ENCODE measurements at regions not wholly inside any gene's neighbourhood (a gene's known extent, or its start where the extent isn't known, plus 50 kb on each side); places are given as distances from the start of the nearest gene placed in this dataset.

DNA sequence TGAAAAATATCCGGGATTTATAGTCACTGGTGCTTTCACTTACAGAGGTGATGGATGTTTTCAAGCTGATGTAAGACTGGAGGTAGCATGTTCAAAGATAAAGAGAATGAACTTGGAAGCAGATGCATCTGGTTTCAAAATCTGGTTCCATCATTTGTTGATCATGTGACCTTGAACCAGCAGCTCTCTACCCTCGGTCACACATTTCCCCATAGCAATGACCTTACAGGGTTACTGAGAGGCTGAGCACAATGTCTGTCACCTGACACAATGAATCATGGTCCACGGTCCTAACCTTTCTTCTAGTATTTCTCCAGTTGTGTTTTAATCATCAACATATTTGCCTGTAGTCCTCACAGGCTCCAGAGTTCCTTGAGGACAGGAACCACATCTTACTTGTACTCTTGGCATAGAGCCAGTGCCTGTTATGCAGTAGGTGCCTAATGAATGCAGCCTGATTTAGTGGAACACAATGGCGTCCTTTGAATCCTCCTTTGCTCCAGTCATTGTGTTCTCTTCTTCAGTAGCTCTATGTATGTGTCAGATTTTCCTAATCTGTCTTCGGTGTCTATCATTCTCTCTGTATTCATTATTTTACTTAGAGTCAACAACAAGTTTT is 667.3 kb downstream of the PTPRU start:
- H3K36me3 Mint-ChIP-seq (ENCODE audit: insufficient read depth, unreplicated experiment) = no peaks in the 10 kb centered on the region
- no peak overlapping the region for H3K4me3 Mint-ChIP-seq (ENCODE audit: unreplicated experiment)
- POLR2A ChIA-PET = no interaction called here
- intact Hi-C loops (cut with micrococcal nuclease; ENCODE audit: unreplicated experiment) = no loop called here
- CTCF ChIA-PET = no interaction called here
- H3K4me3 ChIP-seq (ENCODE audit: low read depth, low read length) = no peak overlapping the region
- H3K4me1 ChIP-seq = no peaks in the 10 kb centered on the region
- no peak overlapping the region for H3K27ac Mint-ChIP-seq (ENCODE audit: unreplicated experiment)
- H3K4me1 Mint-ChIP-seq (ENCODE audit: low read depth, unreplicated experiment) = no peaks in the 10 kb centered on the region
- no TSS peak for BruUV-seq (replicated peaks)
- TF ChIP-seq, protein P1, sequence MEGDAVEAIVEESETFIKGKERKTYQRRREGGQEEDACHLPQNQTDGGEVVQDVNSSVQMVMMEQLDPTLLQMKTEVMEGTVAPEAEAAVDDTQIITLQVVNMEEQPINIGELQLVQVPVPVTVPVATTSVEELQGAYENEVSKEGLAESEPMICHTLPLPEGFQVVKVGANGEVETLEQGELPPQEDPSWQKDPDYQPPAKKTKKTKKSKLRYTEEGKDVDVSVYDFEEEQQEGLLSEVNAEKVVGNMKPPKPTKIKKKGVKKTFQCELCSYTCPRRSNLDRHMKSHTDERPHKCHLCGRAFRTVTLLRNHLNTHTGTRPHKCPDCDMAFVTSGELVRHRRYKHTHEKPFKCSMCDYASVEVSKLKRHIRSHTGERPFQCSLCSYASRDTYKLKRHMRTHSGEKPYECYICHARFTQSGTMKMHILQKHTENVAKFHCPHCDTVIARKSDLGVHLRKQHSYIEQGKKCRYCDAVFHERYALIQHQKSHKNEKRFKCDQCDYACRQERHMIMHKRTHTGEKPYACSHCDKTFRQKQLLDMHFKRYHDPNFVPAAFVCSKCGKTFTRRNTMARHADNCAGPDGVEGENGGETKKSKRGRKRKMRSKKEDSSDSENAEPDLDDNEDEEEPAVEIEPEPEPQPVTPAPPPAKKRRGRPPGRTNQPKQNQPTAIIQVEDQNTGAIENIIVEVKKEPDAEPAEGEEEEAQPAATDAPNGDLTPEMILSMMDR (IDR thresholded peaks at IDR 0.05; ENCODE audit: insufficient read depth in 1 of 2, low read depth in 1 of 2, low read length in 1 of 2, severe bottlenecking in 1 of 2, unreplicated experiment in 1 of 2) = no peak
- H3K27me3 ChIP-seq (replicated peaks; ENCODE audit: control insufficient read depth, insufficient read depth, low read length) = no peaks in the 10 kb centered on the region
- no peak for DNase-seq
- H3K27me3 Mint-ChIP-seq (ENCODE audit: insufficient read depth, unreplicated experiment) = peaks cover 20% of the 10 kb centered on the region
- H3K36me3 ChIP-seq (ENCODE audit: control insufficient read depth, insufficient read depth, low read length) = no peaks in the 10 kb centered on the region
- H3K9me3 ChIP-seq = no peaks in the 10 kb centered on the region
- H3K9me3 Mint-ChIP-seq (ENCODE audit: unreplicated experiment) = no peaks in the 10 kb centered on the region

DNA sequence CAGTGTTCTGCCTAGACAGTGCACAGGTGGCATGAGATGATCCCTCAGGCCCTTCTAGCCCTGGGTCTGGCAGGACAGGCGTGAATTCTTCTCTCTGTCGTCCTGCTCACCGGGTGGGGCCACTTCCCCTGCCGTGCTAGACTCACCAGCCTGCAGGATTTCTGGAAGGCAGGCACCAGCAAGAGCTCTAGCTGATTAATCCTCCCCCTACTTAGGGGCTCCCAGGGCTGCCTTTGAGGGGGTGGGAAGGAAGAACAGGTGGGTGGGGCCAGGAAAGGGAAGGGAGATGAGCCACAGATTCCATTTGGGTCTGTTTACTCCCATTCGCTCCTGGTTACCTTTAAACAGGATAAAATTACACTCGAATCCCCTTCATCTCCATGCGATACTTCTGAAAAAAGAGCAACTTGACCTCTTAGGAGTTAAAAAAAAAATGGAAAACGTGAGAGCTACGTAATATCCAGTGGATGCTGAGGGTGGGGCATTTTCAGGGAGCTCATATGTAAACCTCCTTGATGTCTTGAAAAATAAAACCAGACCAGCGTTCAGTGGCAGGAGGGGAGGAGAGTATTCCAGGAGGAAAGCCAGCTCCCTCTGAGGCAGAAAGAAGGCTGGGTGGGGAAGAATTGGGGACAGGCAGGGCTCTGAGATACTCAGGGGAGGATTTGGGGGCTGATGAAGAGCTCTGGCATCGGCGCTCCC is 665.5 kb downstream of the PTPRU start:
- Histone ChIP-seq H3K4me3 (ENCODE audit: low read depth, low read length) (no peak overlapping the region), H3K27me3 (replicated peaks; ENCODE audit: control insufficient read depth, insufficient read depth, low read length) (no peaks in the 10 kb centered on the region), H3K9me3 (no peaks in the 10 kb centered on the region), H3K36me3 (ENCODE audit: control insufficient read depth, insufficient read depth, low read length) (no peaks in the 10 kb centered on the region), H3K4me1 (no peaks in the 10 kb centered on the region)
- POLR2A ChIA-PET = no interaction called here
- Mint-ChIP-seq H3K27ac (ENCODE audit: unreplicated experiment) (no peak overlapping the region), H3K27me3 (ENCODE audit: insufficient read depth, unreplicated experiment) (peaks cover 20% of the 10 kb centered on the region), H3K36me3 (ENCODE audit: insufficient read depth, unreplicated experiment) (no peaks in the 10 kb centered on the region), H3K9me3 (ENCODE audit: unreplicated experiment) (no peaks in the 10 kb centered on the region), H3K4me1 (ENCODE audit: low read depth, unreplicated experiment) (no peaks in the 10 kb centered on the region), H3K4me3 (ENCODE audit: unreplicated experiment) (no peak overlapping the region)
- intact Hi-C loops (cut with micrococcal nuclease; ENCODE audit: unreplicated experiment) = no loop called here
- CTCF ChIA-PET = no interaction called here
- no peak for DNase-seq
- BruUV-seq (replicated peaks) = no TSS peak
- TF ChIP-seq, protein P1 (IDR thresholded peaks at IDR 0.05; ENCODE audit: insufficient read depth in 1 of 2, low read depth in 1 of 2, low read length in 1 of 2, severe bottlenecking in 1 of 2, unreplicated experiment in 1 of 2) = no peak

DNA sequence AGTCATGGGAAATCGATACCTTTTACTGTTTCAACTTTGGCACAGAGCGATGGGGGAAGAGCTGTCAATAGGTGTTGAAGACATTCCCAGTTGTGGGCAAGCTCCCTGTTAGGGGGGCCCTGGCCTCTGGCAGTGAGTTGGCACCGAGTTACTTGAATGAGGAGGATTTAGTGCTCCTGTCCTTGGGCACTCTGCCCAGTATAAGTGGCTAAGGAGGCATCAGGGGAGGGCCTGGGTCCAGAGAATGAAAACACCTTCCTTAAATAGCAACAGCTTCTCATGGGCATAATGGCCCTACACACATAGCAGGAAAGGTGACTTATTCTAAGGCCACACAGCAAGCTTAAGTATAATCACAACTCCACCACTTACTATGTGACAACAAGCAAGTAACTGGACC is 664.4 kb downstream of the PTPRU start:
- Histone ChIP-seq H3K36me3 (ENCODE audit: control insufficient read depth, insufficient read depth, low read length) (no peaks in the 10 kb centered on the region), H3K9me3 (no peaks in the 10 kb centered on the region), H3K4me1 (no peaks in the 10 kb centered on the region), H3K4me3 (ENCODE audit: low read depth, low read length) (no peak overlapping the region), H3K27me3 (replicated peaks; ENCODE audit: control insufficient read depth, insufficient read depth, low read length) (no peaks in the 10 kb centered on the region)
- TF ChIP-seq, protein P1 (IDR thresholded peaks at IDR 0.05; ENCODE audit: insufficient read depth in 1 of 2, low read depth in 1 of 2, low read length in 1 of 2, severe bottlenecking in 1 of 2, unreplicated experiment in 1 of 2) = no peak
- Mint-ChIP-seq H3K4me1 (ENCODE audit: low read depth, unreplicated experiment) (no peaks in the 10 kb centered on the region), H3K27ac (ENCODE audit: unreplicated experiment) (no peak overlapping the region), H3K4me3 (ENCODE audit: unreplicated experiment) (no peak overlapping the region), H3K9me3 (ENCODE audit: unreplicated experiment) (no peaks in the 10 kb centered on the region), H3K36me3 (ENCODE audit: insufficient read depth, unreplicated experiment) (no peaks in the 10 kb centered on the region), H3K27me3 (ENCODE audit: insufficient read depth, unreplicated experiment) (peaks cover 20% of the 10 kb centered on the region)
- DNase-seq = no peak
- ChIA-PET POLR2A (no interaction called here), CTCF (no interaction called here)
- BruUV-seq (replicated peaks) = no TSS peak
- intact Hi-C loops (cut with micrococcal nuclease; ENCODE audit: unreplicated experiment) = no loop called here
